Hematopoietic multipotent progenitor cell treated with erythropoietin and hydrocortisone succinate and interleukin-3 and kit ligand, for 8 days (in vitro differentiated cells): ENCODE measurements at regions not wholly inside any gene's neighbourhood (a gene's known extent, or its start where the extent isn't known, plus 50 kb on each side); places are given as distances from the start of the nearest gene placed in this dataset.

ENCODE experiments used
- DNase-seq: peaks from one replicate; pipeline ENCODE4 v3.0.0-alpha.2; 2015

DNA sequence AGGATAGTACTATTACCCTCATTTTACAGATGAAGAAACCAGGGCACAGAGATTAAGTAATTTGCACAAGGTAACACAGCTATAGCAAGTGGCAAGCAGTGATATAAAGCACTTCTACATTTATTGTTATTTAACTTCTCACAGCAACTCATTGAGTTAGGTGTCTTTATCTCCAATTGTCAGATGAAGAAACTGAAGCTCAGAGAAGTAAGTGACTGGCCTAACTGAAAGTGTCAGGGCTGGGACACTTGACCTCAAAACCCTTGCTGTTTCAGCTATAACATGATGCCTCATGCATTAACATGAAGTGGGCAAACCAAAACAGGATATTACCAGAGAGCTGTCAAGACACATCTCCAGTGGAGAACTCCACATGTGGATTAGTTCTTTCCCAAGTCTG lies 65.8 kb upstream of the LEKR1 start:
- peak; percentile 29 for DNase-seq

DNA sequence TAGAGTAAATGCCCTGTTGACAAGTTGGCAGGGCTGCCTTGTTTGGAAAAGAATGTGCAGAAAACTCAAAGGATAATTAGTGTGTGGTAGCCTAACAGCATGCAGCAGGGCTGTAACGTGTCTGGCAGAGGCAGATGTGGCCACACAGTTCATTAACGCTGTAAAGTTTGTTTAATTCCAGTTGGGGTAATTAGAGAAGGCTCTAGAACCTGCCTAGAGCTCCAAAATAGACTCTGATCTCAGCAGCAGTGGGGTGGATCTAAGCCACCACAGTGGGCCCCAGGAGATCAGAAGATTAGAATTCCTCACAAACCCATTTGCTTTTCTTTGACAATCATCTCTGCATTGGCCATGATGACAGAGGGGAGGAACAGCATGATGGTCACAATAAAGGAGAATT lies 65.1 kb upstream of the LEKR1 start:
- no peak for DNase-seq

DNA sequence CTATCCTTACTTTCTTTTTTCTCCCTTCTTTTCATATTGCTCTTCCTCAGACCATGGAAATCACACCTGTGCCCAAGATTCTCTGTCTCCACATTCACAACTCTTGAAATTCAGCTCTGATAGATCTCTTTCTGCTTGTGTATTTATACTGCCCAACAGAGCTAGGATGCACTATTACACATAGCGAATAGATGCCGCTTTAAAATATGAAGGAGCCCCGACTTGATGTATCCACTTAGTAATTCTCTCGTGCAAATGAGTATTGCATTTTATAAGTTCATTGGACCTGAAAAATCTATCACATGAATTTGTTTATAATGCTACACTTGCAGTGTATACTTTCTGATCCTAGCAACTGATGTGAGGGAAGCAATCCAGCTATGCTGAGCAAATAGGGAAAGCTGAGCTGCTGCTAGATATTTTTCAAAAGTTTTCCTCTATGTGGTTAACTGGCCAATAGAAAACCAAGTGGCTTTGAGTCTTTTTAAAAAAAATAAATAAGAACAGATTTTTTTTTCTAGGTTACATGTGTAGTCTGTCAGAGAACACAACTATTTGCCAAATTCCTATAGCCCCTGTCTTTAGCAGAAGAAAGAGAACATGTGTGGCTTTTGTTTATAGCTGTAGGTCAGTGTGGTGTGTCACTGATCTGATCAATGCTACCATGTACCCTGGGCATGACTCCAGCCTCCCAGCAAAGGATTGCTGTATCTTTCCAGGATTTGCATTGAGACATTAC lies 64.3 kb upstream of the LEKR1 start:
- no peak for DNase-seq

DNA sequence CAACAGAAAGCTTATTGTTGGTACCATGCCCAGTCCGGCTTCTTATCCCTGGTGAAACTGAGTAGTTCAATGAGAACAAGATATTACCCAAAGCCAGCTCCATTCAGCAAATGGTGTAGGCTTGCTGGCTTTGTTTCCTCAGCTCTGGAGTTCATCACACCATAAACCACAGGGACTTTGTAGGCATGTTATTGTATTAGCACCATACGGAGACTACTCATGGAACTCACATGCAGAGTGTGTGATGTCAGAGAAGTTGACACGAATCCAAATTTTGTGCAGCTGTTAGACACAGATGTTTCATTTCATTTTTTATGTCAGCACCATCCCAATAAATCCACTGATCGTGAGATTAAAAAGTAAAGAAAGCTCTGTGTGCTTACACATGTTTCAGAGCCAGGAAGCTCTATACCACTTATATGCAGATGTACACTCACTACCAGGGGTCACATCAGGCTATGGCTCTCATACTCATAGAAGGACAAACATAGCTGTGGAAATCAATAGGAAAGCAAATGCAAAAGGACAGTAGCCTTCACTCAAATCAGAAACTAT lies 63.4 kb upstream of the LEKR1 start:
- DNase-seq, result no peak

DNA sequence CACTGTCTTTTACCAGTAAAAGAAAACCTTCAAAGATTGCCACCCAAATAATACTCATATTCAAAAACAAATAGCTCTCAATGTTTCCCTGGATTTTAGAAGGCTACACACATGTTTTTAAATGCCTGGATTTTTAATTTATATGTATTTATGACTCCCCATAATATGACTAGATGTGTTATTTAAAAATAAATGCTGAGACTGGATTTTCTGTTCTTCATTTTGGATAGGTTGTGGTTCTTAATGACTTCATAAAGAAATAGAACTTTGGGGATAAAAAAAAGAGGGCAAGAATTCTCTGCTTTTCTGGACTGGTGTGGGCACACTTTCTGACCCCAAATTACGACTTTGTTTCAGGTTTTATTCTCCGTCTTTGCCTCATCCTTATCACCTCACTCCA lies 62.8 kb upstream of the LEKR1 start:
- DNase-seq, result no peak

DNA sequence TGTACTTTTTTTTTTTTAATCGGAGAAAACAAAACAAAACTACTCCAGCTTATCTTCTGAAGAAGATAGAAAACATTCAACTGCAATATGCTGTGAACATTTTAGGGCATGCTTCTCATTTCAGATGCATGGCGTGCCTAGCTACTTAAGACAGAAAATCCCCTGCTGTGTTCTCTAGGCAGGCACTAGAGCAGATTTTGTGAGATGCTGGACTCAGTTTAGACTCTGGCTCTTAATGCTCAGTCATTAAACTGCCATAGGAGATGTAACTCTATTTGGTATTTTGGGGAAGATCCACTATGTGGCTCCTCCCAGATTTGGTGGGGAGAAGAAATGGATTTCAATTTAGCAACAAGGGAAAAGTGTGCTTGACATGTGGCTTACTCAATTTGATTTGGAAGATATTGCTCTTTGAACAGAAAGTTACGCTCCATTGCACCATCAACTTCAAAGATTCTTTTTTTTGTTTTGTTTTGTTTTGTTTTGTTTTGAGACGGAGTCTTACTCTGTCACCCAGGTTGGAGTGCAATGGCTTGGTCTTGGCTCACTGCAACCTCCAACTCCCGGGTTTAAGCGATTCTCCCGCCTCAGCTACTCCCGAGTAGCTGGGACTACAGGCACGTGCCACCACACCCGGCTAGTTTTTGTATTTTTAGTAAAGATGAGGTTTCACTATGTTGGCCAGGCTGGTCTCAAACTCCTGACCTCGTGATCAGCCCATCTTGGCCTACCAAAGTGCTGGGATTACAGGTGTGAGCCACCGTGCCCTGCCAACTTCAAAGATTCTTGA lies 62.0 kb upstream of the LEKR1 start:
- DNase-seq, result no peak

DNA sequence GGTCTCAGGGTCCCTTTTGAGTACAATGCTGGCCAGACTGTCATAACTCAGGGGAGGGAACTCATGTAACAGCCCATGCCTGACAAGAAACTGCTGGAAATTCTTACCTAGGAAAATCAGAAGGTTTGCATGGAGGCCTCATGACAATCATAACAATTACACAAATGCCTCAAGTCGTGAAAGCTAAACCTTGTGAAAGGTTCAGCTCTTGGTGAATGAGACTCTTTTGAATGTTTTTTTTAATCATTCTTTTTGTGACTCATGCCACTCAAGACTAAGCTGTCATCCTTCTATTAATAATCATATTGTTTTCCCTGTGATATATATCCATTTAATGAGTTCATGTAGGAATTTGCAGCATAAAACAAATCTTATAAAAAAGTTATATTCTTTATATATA lies 61.4 kb upstream of the LEKR1 start:
- no peak for DNase-seq

DNA sequence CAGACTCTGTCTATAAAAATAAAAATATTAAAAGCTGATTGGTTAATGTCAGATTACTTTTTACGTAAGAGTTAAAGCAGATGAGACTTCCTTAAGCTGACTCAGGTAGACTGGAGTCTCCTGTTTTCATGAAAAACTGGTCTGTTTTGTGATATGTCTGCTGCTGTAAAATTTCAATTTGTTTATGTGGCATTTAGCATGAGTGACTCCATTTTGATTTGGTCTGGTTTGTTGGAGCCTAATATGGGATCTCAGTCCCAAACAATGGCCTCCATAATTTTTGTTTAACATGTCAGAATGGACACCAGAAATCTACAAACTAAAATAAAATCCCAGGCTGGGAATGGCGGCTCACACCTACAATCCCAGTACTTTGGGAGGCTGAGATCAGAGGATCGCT lies 57.8 kb upstream of the LEKR1 start:
- DNase-seq, result no peak

DNA sequence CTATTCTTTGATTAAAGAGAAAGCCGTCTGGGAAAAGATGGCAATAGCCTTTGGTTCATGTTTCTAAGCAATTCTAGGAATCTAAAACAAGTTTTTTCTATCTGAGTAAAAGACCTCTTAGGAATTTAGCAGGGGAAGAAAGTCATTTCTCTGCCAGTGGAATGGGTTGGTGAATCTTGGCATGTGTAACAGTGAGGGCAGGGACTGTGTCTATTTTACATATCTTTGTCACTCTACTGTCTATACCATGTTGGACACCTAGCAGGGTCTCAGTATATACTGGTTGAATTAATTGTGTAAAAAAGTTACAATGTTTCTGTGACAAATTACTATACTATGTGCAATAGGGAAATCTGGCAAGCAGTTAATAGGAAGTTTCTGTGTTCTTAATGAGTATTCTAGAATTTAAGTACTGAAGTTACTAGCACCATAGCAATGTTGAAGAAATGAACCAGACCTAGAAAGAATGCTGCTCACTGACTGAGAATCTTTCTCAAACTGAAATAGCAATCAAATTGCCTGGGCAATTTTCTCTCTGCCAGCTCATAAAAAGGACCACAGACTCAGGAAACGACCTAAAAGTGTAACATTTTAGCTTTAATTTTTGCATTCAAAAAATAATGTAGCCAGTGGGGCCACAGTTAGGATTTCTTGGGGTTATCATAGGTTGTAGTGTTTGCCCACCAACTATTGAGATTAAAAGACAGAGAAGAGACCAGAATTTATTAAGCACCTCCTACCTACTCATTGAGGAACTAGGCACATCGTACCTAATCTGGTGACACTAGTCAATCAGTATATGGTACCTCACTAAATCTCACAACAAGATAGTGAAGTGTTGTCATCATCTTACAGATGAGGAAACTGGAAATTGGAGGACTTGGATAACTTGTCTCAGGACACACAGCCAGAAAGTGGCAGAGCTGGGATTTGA lies 56.2 kb upstream of the LEKR1 start:
- DNase-seq, result no peak

DNA sequence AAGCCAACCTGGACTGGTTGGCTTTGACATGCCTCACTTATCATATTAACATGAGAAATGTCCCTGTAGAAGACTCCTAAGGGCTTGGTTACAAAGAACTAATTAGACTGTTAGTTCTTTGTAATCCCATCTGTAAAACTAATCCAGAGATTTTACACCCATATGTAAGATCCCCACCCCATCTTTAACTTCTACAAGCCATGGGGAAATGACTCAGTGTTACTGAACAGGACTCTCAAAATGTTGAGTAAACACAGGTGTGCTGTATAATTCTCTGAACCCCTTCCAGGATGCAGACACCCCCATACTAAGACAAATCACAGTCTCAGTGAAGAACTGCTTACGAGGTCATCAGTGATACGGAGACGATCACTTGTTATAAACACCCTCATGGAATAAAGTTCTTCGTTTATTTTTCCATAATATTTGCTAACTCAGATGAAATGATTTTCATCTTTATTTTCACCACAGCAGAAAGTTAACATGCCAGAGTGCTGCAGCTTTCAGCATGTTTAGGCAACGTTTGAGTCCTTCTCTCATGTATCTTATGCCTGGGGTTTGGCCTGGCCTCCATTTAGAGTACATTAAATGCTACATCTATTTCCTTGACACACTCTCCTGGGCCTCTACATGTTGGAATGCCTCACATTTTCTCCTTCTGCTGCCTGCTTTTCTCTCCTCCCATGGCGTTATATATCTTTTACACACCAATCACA lies 55.3 kb upstream of the LEKR1 start:
- DNase-seq, result no peak

- no peak for DNase-seq
Measured at GRCh38 chr3:156772588-156773206, 53.5 kb upstream of the LEKR1 start.

DNA sequence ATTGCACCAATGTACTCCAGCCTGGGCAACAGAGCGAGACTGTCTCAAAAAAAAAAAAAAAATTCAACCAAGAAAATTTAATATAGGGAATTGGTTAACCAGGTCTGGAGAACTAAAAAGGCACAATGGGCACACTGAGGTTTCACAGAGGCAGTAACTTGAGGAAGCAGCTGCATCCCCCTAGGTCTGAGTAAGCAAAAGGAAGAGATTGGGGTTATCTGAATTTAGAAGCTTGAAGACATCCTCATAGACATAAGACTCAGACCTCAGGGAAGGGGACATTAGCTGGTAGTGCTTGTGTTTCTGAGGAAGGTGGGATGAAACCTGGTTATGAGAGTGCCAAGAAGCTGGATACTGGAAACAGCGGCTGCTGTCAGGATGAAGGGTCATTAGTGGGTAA lies 50.1 kb upstream of the LEKR1 start:
- no peak for DNase-seq
